SH-SY5Y (cell line): ENCODE measurements at regions not wholly inside any gene's neighbourhood (a gene's known extent, or its start where the extent isn't known, plus 50 kb on each side); places are given as distances from the start of the nearest gene placed in this dataset.

Source experiments
- GATA2 ChIP-seq: IDR thresholded peaks from 2 replicates; pipeline ENCODE4 v1.6.1; 2011; ENCODE audit warnings: mild to moderate bottlenecking, low read depth, low read length
- GATA3 ChIP-seq: IDR thresholded peaks from 2 replicates; pipeline ENCODE4 v1.6.1; 2011; ENCODE audit warnings: low read depth, mild to moderate bottlenecking, low read length, moderate library complexity

DNA sequence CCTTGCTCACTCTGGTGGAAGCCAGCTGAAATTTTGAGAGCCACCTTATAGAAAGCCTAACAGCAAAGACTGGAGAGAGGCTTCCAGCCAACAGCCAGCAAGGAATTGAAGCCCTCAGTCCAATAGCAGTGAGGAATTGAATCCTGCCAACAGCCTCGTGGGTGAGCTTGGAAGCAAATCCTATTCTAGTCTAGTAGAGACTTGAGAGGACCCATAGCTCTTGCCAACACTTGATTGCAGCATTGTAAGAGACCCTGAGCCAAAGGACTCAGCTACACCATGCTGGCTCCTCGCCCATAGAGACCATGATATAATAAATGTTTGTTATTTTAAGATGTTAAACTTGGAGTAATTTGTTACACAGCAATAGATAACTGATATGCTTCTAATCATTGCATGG is 403.0 kb upstream of the TNP1 start:
- TF ChIP-seq GATA2 (no peak), GATA3 (no peak)
